ENCODE measurements at regions not wholly inside any gene's neighbourhood (a gene's known extent, or its start where the extent isn't known, plus 50 kb on each side); places are given as distances from the start of the nearest gene placed in this dataset.
A peak's percentile ranks its signal among the peaks of the same experiment; 100 is the strongest.

DNA sequence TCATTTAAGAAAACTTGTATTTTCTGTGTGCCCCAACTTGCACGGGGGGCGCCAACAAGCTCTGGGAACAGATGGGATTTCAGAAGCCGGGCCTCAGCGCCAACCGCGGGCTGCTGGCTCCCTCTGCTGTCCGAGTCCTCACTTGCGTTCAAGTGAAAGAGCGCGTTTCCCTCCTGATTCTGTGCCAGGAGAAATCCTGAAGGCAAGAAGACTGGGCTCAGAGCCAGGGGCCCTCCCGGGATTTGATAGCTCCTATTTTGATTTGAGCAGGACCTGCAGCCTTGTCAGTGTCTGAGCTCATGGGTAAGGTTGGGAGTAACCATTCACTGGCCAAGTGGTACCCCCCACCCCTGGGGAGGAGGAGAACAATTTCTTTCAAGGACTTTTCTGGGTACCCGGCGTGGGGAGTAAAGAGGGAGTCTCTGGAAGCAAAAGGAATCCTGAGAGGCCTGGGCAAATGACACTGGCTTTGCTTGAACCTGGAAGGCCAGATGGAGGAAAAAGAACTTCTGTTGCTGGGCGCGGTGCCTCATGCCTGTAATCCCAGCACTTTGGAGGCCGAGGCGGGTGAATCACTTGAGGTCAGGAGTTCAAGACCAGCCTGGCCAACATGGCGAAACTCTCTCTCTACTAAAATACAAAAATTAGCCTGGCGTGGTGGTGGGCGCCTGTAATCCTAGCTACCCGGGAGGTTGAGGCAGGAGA is 179.0 kb upstream of the RGS6 start:
- H3K27ac ChIP-seq (ENCODE audit: extremely low read depth, low read depth, low read length) = no peak overlapping the region
- 29% methylated on average over 19 of the region's 21 CpGs for WGBS (ENCODE audit: insufficient coverage, low coverage, missing lambda C conversion rate)
- POLR2A ChIA-PET = no interaction called here
- no peak for TF ChIP-seq MCM7 (IDR thresholded peaks at IDR 0.05)
- peak; percentile 79 for TF ChIP-seq DEAF1 (CRISPR knock-in tag; IDR thresholded peaks at IDR 0.05)
- peak; percentile 91 for TF ChIP-seq SMC3 (conservative IDR thresholded peaks at IDR 0.05; ENCODE audit: insufficient read depth, low read depth, low read length)
- TF ChIP-seq NR2C2 (CRISPR knock-in tag; IDR thresholded peaks at IDR 0.05) = no peak
- no peak for TF ChIP-seq NR2C2 (tag; IDR thresholded peaks at IDR 0.05)
- TF ChIP-seq, protein P1, sequence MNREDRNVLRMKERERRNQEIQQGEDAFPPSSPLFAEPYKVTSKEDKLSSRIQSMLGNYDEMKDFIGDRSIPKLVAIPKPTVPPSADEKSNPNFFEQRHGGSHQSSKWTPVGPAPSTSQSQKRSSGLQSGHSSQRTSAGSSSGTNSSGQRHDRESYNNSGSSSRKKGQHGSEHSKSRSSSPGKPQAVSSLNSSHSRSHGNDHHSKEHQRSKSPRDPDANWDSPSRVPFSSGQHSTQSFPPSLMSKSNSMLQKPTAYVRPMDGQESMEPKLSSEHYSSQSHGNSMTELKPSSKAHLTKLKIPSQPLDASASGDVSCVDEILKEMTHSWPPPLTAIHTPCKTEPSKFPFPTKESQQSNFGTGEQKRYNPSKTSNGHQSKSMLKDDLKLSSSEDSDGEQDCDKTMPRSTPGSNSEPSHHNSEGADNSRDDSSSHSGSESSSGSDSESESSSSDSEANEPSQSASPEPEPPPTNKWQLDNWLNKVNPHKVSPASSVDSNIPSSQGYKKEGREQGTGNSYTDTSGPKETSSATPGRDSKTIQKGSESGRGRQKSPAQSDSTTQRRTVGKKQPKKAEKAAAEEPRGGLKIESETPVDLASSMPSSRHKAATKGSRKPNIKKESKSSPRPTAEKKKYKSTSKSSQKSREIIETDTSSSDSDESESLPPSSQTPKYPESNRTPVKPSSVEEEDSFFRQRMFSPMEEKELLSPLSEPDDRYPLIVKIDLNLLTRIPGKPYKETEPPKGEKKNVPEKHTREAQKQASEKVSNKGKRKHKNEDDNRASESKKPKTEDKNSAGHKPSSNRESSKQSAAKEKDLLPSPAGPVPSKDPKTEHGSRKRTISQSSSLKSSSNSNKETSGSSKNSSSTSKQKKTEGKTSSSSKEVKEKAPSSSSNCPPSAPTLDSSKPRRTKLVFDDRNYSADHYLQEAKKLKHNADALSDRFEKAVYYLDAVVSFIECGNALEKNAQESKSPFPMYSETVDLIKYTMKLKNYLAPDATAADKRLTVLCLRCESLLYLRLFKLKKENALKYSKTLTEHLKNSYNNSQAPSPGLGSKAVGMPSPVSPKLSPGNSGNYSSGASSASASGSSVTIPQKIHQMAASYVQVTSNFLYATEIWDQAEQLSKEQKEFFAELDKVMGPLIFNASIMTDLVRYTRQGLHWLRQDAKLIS (CRISPR knock-in tag; IDR thresholded peaks at IDR 0.05) = no peak
- no peak for TF ChIP-seq SRSF9 (IDR thresholded peaks at IDR 0.05; ENCODE audit: borderline replicate concordance, low read depth, low read length)
- TF ChIP-seq RBM17 (IDR thresholded peaks at IDR 0.05; ENCODE audit: borderline replicate concordance, low read depth, low read length) = no peak
- no peak for TF ChIP-seq ZBTB5 (IDR thresholded peaks at IDR 0.05)
- no peak for TF ChIP-seq FUS (optimal IDR thresholded peaks at IDR 0.05; ENCODE audit: low read depth, low read length)

More for the DNA sequence above, 179.0 kb upstream of the RGS6 start:
- DNase-seq (ENCODE audit: extremely low read depth in 1 of 4, low spot score in 3 of 4) (peak; percentile 63 to 81 (median 66)), ATAC-seq (peak; percentile 84), FAIRE-seq (peak; percentile 72)
- intact Hi-C loops (cut with micrococcal nuclease) (loop anchor here (1.0 to 5.0 kb wide), 5 partner anchors 32 to 649 kb away; no protein-coding TSS in a partner anchor), in situ Hi-C loops (cut with MboI) (loop anchor here (5.0 kb wide), 1 partner anchor 621 kb away; no protein-coding TSS in a partner anchor)
- Histone ChIP-seq H3K4me1 (replicated peaks in 1 of 2; ENCODE audit: control insufficient read depth in 2 of 2, insufficient read depth in 2 of 2, low read length in 2 of 2) (peaks cover 22% of the 10 kb centered on the region in 2 experiments; a peak in 4 of 5 replicates), H3K4me2 (ENCODE audit: insufficient read depth, low read length) (0 out of 2 replicates have a peak overlapping the region, but pooled peaks have one; percentile 1), H4K20me1 (replicated peaks; ENCODE audit: control insufficient read depth, insufficient read depth, low read length) (no peaks in the 10 kb centered on the region), H2AFZ (ENCODE audit: low read depth, low read length) (no peak overlapping the region), H3K36me3 (ENCODE audit: control insufficient read depth, insufficient read depth, low read length) (no peaks in the 10 kb centered on the region), H3K9me3 (replicated peaks; ENCODE audit: control insufficient read depth, insufficient read depth, low read depth, low read length) (no peaks in the 10 kb centered on the region), H3K79me2 (ENCODE audit: control insufficient read depth, insufficient read depth, low read length) (no peaks in the 10 kb centered on the region), H3K9me1 (ENCODE audit: control insufficient read depth, insufficient read depth, low read length) (no peaks in the 10 kb centered on the region), H3K9ac (ENCODE audit: insufficient read depth in 1 of 2, low read depth in 2 of 2, low read length in 2 of 2) (no peak overlapping the region), H3K4me3 (no peak overlapping the region), H3K27me3 (ENCODE audit: control insufficient read depth in 2 of 2, insufficient read depth in 2 of 2, low read length in 2 of 2) (no peaks in the 10 kb centered on the region)
- no TSS peak for BruUV-seq (replicated peaks)
- CTCF ChIA-PET (ENCODE audit: low intra/inter-chr PET ratio) = interaction anchor here (0.5 to 2.5 kb wide), 8 partner anchors 33 to 936 kb away, joined by 3 to 20 read pairs (median 4); no protein-coding TSS in a partner anchor

All from K562 (cell line).